ENCODE measurements at regions not wholly inside any gene's neighbourhood (a gene's known extent, or its start where the extent isn't known, plus 50 kb on each side); places are given as distances from the start of the nearest gene placed in this dataset.
"Not testable (repeated sequence)": the region's sequence is repeated elsewhere in the genome, so short reads cannot be mapped to it uniquely, and the experiment has no call there.

GRCh38 chr4:81595798-81596610 is 124.3 kb upstream of the RASGEF1B start:
- DNase-seq (ENCODE audit: low read depth), result no peak

GRCh38 chr4:81595287-81595686 is 123.6 kb upstream of the RASGEF1B start:
- no peak for DNase-seq (ENCODE audit: low read depth)

GRCh38 chr4:81594490-81595159 is 122.9 kb upstream of the RASGEF1B start:
- DNase-seq (ENCODE audit: low read depth), result no peak

DNA sequence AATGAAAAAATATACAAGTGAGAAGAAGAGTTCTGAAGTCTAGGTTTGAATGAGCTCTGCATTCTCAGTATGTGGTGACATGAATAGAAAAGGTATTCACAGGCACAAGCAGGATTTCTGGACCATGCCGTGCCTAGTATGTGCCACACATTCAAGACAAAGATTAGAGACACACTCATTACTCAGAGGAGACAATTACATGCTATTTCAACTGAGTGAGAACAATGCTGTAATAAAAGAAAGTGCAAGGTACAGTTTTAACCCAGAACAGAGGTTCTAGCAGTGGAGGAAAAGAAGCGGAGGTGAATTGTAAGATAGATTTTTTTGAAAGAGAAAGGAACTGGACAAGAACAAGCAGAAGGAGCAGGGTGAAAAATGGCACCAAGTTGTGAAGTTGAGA is 121.0 kb upstream of the RASGEF1B start:
- DNase-seq (ENCODE audit: low read depth), result no peak

DNA sequence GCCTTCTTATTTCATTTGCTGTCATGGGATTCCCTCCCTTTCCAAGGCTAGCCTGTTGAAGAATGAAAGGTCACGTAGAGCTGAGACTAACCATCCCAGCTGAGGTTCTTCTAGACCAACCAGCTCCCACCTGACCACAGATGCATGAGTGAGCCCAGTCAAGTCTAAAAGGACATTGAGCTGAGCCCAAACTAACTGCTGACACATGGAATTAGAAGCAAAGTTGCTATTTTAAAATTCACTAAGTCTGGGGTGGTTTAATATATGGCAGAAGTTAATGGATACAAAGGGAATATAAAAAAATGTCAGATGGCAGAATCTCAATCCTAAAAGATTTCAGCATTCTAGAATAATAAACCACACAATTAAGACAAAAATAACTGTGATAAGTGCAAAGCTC is 118.9 kb upstream of the RASGEF1B start:
- no peak for DNase-seq (ENCODE audit: low read depth)

DNA sequence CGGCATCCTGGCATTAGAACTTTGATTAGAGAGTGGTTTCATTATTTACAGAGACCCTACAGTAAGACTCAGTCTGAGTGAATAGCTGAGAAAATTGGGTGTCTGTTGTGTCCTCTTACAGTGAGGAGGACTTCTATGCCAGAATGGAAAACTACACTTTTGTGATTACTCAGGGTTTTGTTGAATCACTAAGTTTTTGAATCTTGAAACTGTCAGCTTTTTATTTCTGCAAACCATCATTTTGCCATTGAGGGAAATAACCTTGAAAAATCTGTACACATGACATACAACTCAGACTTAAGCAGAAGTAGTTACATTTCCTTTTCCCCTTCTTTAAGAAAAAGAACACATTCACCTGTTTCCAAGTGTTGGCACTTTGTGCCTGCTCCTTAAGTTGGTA is 117.6 kb upstream of the RASGEF1B start:
- DNase-seq (ENCODE audit: low read depth), result no peak

DNA sequence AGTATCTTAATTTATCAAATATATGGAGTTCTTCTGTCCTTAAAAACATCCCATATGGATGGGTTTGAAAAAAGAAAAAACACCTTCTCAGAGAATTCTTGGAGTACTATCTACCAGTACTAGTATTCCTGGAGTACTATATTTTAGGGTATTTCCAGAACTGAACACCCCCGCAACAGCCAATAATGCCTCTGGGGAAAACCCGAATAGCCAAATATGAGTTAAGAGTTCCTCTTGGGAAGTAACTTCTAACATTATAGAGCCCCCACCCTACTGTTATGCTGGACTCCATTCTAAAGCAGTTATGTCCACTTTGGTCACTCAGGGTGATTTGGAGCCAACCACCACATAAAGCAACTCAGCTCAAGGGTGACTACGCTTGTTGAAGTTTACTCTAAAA is 115.0 kb upstream of the RASGEF1B start:
- DNase-seq (ENCODE audit: low read depth), result no peak

DNA sequence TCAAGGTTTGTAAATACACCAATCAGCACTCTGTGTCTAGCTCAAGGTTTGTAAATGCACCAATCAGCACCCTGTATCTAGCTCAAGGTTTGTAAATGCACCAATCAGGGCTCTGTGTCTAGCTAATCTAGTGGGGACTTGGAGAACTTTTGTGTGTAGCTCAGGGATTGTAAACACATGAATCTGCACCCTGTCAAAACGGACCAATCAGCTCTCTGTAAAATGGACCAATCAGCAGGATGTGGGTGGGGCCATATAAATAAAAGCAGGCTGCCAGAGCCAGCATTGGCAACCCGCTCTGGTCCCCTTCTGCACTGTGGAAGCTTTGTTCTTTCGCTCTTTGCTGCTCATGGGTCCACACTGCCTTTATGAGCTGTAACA is 109.3 kb upstream of the RASGEF1B start:
- not testable (repeated sequence) for DNase-seq (ENCODE audit: low read depth)

DNA sequence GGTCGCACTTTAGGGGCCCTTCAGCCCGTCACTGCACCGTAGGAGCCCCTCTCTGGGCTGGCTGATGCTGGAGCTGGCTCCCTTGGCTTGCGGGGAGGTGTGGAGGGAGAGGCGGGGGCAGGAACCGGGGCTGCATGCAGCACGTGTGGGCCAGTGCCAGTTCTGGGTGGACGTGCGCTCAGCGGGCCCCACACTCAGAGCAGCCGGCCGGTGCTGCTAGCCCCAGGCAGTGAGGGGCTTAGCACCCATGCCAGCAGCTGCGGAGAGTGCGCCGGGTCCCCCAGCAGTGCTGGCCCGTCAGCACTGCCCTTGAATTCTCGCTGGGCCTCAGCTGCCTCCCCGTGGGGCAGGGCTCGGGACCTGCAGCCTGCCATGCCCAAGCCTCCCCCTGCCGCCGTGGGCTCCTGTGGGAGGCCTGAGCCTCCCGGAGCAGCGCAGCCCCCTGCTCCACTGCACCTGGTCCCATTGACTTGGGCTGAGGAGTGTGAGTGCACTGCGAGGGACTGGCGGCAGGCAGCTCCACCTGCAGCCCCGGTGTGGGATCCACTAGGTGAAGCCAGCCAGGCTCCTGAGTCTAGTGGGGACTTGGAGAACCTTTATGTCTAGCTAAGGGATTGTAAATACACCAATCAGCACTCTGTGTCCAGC is 108.8 kb upstream of the RASGEF1B start:
- DNase-seq (ENCODE audit: low read depth), result no peak

DNA sequence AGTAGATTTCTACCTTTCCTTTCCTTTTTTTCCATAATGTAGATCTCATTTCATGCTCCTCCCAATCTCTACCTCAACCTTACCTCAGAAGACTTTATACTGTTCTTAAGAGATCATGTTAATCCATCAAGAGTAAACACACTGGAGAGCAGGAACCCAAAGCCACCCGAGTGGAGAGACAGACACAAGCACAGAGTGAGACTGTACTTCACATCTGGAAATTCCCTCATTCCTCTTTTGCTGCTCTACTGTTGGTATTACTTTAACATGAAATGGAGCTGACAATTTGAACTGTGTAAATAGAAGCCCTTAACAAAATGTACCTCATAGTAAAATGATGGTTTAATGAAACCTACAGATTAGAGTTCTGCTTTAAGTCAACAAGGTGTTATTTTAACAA is 105.7 kb upstream of the RASGEF1B start:
- DNase-seq (ENCODE audit: low read depth), result no peak

DNA sequence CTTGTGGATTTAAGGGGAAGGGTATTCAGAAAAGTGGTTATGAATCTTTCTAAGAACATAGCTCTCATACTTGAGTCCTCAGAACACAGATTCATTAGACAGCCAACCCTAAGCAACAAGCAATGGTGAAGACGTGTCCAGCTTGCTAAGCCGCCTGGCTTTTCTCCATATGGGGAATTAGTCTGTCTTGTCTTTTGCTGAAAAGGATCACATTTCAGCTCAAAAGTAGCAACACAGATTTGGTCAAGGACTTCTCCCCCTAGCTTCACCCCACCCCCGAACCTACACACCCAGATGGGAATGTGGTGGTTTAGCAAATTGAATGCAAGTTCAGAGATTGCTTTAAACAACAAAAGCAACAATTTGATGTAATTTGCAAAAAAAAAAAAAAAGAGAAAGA is 103.3 kb upstream of the RASGEF1B start:
- DNase-seq (ENCODE audit: low read depth), result no peak

GRCh38 chr4:81573840-81574239 is 102.1 kb upstream of the RASGEF1B start:
- no peak for DNase-seq (ENCODE audit: low read depth)

GRCh38 chr4:81572402-81572801 is 100.7 kb upstream of the RASGEF1B start:
- no peak for DNase-seq (ENCODE audit: low read depth)

DNA sequence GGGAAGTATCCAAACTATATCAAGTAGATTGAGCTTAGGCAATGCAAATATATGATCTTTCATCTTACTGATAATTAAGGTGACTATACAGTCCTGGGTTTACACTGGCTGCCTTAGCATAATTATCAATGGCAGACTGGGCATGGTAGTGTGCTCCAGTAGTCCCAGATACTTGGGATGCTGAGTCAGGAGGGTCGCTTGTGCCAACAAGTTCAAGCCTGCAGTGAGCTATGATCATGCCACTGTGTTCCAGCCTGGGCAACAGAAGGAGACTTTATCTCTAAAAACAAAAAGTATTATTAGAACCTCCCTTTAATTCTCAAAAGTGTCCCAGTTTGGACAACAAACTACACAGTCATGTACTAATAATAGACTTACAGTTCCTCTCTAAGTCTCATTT is 99.4 kb upstream of the RASGEF1B start:
- DNase-seq (ENCODE audit: low read depth), result no peak

DNA sequence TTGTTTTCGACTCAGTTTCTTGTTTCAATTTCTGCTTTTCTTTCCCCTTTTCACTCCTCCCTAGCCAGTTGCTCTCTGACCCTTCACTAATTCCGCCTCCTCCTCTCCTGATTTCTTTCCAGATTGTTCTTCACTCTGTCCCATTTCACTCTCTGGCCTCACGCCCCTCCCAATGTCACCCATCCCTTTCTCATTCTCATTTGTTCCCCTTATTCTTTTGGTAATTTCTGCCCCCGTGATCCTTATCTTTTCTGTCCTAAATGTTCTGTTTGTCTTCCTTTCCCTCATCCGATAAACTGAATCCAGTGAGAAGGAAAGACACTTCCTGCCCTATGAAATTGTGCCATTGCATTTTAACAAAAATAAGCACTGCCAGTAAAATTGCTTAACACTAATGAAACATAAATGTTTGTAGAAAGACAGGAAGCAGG is 94.5 kb upstream of the RASGEF1B start:
- DNase-seq (ENCODE audit: low read depth), result no peak

DNA sequence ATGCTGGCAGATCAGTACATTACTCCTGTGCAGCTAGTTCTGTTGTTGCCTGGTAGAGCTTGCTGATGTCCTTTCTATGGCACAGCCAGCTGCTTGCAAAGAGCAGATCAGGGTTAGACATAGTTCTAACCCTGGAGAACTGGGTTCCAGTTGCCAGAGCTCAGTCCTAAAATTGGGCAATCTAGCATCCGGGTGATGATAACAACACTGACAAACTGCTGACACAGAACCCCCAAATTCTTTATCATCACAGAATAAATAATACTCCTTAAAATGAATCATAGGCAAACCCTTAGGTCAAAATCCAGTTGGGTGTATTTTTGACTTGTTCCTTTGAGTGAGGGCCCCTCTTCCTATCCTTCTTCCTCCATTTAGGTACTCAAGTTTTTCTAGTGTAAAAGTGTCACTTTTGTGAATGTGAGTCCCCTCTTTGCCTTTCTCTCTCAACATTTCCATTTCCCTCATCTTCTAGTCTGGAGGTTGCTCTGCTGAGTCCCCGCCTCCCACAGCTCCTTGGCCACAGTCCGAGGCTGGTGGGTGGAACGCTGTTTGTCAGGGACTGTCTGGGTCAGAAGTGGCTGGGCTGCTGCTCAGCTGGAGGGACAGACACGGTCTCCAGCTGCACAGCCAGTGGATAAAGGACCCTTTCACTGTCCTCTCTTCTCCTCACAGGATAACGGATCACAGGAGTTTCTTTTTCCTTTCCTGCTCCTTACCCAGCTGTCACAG is 93.6 kb upstream of the RASGEF1B start:
- DNase-seq (ENCODE audit: low read depth), result no peak

GRCh38 chr4:81564025-81564424 is 92.3 kb upstream of the RASGEF1B start:
- no peak for DNase-seq (ENCODE audit: low read depth)

DNA sequence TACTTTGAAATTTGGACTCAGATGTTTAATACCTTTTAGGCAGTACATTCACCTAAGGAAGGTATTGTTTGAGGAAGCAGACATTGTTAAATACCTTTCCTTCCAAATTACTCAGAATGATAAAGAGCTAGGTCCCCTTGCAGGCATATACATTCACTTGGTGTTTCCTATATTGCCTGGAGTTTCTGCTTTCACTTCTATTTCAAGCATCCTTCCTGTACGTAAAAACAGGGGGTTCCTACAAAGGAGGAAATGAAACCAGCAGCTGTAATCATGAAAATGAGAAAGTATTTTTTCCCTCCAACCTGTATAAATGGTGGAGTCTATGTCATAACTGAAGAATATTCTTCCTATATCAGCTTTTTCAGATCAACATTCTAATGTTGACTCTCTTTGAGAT is 90.4 kb upstream of the RASGEF1B start:
- DNase-seq (ENCODE audit: low read depth), result no peak

DNA sequence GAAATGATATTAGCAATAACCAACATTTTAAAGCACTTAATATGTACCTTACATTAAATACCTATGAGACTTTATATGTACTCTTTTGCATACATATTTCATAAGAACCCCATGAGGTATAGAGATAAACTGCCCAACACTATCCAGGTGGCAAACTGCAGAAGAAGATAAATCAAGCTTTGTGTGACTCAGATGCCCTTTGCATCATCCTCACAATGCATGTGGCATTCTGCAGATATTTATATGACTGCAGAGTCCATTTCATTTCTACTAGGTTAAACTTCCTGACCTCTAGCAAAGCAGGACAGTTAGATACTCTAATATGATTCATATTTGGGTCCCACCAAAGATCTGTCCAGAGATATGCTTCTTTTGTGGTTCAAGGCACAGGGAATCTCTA is 85.6 kb upstream of the RASGEF1B start:
- no peak for DNase-seq (ENCODE audit: low read depth)

DNA sequence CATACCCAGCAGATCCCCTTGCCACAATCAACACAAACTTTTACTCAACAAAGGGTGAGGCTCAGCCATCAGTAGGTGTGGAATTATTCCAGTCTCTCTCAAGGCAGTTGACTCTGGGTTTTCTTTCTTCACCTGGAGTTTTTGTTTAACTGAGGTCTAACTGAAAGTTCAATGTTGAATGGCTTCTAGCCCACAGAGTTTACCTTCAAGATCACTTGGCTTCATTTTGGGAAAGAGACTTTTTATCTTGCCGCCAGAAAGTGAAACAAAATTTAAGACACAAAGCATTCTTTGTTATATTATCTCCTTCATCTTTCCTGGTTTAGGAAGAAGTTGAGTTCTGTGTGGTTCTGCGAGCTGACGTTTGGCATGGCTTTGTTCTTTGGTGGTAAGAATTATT is 83.8 kb upstream of the RASGEF1B start:
- no peak for DNase-seq (ENCODE audit: low read depth)

DNA sequence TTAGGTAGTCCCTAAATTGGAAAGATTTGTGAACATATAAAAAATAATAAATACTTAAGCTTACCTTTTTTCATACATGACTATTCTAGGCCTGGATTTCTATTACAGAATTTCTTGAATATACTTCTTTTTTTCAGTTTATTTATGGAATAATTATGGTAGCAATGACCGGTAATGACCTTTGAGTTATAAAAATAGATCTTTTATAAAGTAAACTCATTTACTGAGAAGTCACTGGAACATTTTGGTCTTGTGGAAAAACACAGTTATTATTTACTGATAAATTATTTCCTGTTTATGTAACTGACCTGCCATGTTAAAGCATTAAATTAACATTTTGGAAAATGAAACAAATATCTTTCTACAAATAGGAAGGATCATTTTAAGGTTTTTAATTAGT is 80.4 kb upstream of the RASGEF1B start:
- DNase-seq (ENCODE audit: low read depth), result no peak

- DNase-seq (ENCODE audit: low read depth), result no peak
These were observed 78.7 kb upstream of the RASGEF1B start for GRCh38 chr4:81550388-81550859.

Measured in T-helper 22 cell (primary cell).